ENCODE measurements at regions not wholly inside any gene's neighbourhood (a gene's known extent, or its start where the extent isn't known, plus 50 kb on each side); places are given as distances from the start of the nearest gene placed in this dataset.

DNA sequence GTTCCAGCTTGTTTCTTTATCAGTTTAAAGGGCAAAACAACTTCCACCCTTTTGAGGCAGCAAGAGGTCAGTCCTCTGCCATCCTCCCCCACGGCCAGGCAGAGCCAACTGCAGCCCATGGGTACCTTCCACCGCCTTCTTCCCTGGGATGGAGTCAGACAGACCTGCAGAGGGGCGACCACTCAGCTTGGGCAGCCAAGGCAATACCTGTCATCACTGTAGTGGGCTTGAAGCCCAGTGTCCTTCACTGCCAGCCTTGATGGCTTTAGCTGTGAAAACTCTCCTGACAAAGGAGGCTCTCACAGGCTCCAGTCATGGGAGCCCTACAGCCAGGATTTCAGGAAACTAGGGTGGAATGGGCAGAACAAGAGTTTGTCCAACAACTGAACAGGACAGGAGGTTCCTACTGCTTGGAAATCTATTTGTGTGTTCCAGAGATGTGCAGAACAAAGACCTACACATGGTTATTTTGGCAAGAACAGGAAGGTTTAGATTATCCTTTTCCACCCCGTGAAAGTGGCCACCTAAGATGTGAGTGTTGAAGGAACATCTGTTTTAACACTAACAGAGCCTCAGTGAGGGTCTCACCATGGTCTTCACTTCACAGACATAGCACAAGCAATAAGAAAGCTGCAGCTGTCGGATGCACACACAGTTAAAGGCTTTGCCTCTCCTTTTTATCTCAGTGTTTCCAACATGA lies 93.9 kb upstream of the RMDN2 start:
- no peak overlapping the region for H3K27ac ChIP-seq
- no peak for TF ChIP-seq CTCF (conservative IDR thresholded peaks at IDR 0.05)

- TF ChIP-seq CTCF (conservative IDR thresholded peaks at IDR 0.05) = peak; percentile 86
- no peak overlapping the region for H3K27ac ChIP-seq
These were observed 92.4 kb upstream of the RMDN2 start for GRCh38 chr2:37832590-37833197.

- H3K27ac ChIP-seq = no peak overlapping the region
- no peak for TF ChIP-seq CTCF (conservative IDR thresholded peaks at IDR 0.05)
These were observed 91.7 kb upstream of the RMDN2 start for GRCh38 chr2:37833423-37833822.

DNA sequence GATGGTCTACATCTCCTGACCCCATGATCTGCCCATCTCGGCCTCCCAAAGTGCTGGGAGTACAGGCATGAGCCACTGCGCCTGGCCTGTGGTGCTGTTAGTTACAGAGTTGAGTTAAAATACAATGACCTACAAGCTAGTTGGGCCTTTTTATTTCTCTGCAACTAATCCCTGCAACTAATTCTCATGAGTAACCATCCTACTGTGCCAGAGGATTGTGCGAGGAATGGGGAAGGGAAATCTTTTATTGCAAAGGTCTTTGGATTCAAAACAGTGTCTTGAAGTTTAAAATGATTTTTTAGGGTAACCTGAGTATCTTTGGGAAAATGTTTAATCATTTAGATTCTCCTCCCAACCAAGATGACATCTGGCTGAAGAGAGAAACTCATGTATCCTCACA lies 88.8 kb upstream of the RMDN2 start:
- no peak overlapping the region for H3K27ac ChIP-seq
- no peak for TF ChIP-seq CTCF (conservative IDR thresholded peaks at IDR 0.05)

GRCh38 chr2:37836711-37837110 lies 88.4 kb upstream of the RMDN2 start:
- H3K27ac ChIP-seq = no peak overlapping the region
- no peak for TF ChIP-seq CTCF (conservative IDR thresholded peaks at IDR 0.05)

- no peak overlapping the region for H3K27ac ChIP-seq
- TF ChIP-seq CTCF (conservative IDR thresholded peaks at IDR 0.05) = no peak
These were observed 87.3 kb upstream of the RMDN2 start for GRCh38 chr2:37837628-37838328.

- TF ChIP-seq CTCF (conservative IDR thresholded peaks at IDR 0.05) = no peak
- H3K27ac ChIP-seq = no peak overlapping the region
These were observed 86.4 kb upstream of the RMDN2 start for GRCh38 chr2:37838541-37839167.
